Muscle of back (tissue), 3 donors: ENCODE measurements at regions not wholly inside any gene's neighbourhood (a gene's known extent, or its start where the extent isn't known, plus 50 kb on each side); places are given as distances from the start of the nearest gene placed in this dataset.

Experiments used
- DNase-seq, 3 donors: peaks; one replicate each; pipeline versions ENCODE4 v3.0.0 to v3.0.0-alpha.2; 2013

DNA sequence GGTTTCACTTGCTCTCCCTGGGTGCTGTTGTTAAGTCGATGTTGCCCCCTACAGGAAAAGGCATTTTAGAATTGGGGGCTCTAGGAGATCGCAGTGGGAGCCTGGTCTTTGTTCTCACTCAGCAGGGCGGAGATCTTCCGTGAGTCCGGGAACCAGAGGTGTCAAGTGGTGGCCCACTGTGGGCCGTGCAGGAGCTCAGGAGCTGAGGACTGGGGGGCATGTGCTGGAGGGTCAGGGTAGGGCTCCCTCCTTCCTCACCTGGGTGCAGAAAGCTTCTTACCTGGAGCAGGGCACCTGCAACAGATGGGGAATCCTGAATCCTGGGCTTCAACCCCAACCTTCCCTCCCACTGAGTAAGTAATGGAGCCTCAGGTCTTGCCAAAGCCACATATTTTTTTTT lies 392.7 kb downstream of the NPHP4 start:
- DNase-seq = no peak

DNA sequence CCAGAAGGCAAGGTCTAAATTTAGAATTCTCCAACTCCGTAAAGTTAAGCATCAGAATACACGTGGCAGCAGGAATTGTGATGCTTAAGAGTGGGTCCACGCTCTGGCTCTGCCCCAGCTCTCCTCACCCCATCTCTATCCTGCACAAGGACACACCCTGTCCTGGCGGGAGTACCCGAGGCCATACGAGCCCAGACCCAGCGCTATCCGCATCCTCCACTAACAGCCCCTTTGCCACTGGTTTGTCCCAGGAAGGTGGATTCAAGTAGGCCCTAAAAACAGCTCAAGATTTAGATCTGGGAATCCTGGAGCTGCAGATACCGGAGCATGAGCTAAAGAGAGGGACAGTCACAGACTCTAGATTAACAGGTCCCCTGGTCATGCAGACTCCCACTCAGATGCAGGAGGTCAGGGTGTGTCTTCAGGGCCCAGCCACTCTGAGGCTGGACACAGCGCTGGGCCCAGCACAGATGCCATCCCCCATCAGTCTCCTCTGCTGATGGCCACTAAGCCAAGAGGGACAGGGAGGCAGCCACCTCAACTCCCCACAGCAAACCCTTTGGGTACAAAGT lies 393.3 kb downstream of the NPHP4 start:
- DNase-seq = no peak

DNA sequence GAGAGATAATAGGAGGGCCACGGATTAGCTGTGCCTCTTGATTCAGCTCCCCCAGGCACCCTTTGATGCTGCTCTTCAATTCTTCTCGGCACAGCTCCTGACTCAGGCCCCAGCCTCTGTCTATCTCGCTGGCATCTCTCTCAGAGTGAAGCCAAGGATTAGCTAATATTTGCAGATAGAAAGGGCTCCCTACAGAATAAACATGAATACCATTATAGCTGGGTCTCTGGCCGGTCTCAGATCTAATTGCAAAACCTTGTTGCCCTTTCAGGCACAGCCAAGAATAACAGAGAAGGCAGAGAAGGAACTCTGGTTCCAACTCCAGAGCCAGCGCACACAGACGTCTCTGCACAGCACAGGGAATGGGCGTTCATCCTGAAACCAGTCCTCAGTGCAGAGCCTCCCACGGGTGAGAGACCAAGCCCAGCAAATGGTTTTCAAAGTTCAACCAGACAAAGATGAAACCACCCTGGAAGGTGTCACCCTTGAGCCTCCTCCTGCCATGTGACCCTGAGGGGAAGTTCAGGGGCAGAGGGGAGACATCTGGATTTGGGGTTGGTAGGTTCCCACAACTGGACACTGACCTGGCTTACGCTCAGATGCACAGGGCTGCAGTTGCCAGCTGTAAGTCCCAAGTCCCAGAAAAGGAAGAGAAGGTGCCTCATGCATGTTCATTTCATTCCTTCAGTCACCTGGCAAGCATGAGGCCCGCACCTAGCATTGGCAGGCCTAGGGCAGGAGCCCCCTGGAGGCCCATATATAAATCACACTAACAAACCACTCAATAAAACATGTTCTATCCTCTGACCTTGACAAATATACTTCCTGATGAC lies 394.0 kb downstream of the NPHP4 start:
- no peak for DNase-seq

DNA sequence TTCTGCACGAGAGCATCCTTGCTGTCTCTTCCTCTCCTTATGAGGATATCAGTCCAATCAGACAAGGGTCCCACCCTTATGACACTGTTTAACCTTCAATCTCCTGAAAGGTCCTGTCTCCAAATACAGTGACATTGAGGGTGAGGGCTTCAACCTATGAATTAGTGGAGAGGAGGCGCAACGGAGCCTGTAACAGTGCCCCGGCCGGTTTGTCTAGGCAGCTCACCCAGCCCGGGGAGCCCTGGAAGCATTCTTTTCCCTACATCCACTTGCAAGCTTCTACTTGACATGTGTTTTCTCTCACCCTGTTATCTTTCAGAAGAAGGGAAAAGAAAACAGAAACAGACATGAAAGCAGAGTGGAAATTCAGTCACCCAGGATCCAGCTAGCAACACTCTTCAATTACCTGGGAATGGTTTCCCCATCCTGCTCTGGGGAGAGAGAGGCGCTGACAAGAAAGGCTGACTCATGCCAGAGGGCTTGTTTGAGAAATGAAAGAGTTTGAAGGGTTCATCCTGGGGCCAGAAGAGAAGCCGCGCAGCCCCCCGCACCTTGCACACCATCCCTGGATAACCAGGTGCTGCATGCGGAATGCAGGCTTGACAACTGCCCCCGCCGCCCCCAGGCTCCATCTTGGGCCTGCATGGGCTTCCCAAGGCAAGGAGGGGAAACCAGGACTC lies 394.9 kb downstream of the NPHP4 start:
- DNase-seq = no peak

DNA sequence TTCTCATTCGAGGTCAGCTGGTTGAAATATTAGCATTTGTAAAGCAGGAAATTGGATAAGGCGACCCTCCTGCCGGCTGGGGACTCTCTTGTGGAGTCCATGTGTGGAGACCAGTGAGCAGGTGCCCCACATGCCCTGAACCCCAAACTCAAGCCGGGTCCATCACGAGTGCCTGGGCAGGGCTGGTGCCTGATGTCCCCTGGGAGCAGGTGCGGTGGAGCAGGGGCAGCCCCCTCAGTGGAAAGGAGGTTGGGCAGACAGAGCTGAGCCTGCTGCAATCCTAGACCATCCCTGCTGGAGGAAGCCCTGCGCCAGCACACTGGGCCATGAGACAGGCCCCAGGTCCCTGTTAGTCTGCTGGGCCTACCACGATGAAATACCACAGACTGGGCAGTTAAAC lies 395.6 kb downstream of the NPHP4 start:
- no peak for DNase-seq

DNA sequence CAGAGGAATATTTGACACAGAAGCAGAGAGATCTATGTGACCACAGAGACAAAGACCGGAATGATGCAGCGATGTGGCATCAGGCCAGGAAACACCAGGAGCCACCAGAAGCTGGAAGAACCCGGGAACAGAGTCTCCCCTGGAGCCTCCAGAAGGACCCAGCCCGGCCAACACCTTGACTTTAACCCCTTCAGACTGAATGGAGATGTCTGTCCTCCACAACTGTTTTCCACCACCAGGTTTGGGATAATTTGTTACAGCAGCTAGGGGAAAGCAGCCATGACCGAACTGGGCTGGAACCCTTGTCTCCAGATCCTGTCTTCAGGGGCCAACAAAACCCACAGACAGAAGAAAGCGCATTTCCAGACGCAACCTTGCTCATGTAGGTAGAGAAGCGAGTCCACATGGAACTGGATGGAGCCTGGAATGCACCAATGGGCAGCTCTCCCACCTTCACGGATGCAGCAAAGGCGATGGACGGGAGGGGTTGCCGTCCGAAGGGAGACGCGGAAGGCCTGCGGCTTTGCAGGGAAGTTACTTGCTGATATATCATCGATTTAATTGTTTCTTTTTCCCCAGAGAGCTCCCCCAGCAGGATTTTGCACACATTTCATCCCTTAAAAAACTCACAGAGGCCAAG lies 396.6 kb downstream of the NPHP4 start:
- DNase-seq = no peak

DNA sequence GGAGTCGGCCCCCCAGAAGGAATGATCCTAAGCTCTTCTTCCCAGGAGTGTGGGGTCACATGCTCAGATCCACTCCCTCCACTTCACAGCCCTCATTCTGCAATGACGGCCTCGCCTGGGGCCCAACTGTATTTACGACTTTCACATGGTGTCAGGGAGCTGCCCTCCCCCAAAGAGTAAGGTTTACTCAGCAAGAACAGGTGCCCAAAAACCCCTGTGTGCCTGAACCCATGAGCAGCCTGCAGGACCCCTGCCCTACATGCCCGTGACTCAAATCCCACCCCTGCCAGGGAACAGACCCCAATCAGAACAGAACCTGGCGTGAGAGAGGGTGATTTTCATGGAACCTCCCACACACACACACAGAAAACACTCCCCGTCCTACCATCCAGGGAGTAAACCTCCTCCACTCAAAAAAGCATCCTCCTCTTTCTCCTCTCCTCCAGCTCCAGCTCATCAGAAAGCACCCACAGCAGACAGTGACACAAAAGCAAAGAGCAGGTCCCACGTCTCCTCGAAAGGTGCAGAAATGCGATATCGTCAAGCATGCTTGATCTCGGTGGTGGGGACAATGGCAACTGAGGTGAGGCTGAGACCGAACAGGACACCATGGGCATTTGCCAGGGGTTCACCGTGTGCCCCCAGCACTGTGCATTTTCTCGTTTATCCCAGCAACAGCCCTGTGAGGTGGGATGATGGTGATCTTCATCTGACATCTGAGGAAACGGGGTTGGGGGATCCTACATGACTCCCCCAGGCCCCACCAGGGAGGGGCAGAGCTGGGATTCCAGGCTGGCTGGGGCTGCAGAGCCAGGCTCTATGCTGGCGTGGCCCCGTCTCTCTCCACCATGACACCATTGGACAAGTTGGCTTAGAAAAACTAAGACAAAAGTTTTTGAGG lies 397.9 kb downstream of the NPHP4 start:
- no peak for DNase-seq

DNA sequence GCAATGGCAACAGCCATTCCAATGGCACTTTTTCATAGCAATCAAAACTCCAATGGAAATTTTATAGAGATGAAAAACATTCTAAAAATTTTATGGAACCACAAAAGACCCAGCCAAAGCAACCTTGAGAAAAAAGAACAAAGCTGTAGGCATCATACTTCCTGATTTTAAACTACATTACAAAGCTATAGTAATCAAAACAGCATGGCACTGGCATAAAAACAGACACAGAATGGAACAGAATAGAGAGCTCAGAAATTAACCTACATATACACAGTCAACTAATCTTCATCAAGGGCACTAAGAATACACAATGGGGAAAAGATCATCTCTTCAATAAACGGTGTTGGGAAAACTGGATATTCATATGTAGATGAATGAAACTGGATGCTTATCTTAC lies 401.5 kb downstream of the NPHP4 start:
- DNase-seq = no peak

DNA sequence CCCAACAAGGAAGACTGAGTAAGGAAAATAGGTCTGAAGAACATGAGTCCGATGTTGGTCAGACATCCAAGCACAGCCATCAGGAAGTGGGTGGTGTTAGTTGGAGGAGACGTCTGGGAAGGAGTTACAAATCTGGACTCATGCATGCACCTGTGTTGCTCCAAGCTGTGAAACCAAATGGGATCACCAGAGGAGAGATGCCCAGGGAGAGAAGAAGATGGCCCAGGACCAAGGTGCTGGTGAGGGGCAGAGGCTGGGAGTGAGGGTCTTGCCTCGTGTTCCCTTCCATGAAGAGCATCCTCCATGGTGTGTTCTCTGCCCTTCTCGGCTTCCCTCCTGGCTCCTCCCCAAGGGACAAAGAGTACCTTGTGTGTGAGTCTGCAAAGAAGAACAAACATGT lies 405.6 kb downstream of the NPHP4 start:
- no peak for DNase-seq

DNA sequence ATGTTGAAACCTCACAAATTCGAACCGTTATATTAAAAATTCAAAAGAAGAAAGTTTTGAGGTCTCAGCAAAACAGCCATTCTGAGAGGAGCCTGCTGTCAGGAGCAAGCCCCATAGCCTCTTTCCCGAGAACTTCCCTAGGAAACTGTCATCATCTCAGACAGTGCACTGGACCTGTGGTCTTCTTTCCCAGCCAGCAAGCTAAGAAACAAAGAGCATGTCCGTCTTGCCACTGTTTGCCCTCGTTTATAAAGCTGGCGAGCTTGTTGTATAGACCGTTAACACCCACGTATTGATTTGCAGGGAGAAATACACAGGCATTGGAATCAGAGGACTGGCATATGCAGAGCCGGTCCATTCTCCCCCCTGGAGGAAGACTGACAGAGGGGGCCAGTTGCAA lies 407.0 kb downstream of the NPHP4 start:
- DNase-seq = no peak

DNA sequence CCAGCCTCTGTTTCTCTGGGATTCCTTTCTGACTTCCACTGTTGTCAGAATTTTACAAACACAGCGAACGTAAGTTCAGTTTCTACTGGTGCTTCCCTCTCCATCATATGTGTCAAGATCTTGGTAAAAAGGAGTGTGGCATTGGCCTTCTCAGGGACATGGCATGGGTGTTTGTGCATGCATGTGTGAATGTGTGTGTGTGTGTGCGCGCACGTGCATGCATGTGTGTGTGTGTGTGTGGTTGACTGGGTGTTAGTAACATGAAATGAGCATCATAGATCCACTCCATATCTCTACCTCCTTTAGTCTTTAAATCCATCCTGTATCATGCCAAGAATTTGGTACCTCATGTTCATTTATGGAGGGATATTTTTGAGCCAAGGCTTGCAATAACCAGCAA lies 411.3 kb downstream of the NPHP4 start:
- no peak for DNase-seq

DNA sequence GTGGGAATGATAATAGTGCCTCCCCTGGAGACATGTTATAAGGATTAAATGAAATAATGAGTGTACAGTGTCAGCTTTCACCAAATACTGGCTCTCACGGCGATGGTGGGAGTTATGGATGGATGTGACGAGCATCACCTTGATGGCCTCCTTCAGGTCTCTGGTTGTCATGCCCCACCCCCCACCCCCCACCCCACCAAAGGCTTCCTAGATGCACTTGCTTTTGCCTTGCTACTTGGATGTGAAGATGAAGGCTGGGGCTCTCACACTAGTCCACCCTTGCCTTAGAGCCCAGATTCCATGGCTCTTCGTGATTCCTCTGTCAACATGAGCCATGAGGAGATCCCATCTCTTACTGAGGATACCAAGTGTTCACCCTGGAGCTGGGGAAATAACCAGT lies 412.3 kb downstream of the NPHP4 start:
- DNase-seq = no peak

DNA sequence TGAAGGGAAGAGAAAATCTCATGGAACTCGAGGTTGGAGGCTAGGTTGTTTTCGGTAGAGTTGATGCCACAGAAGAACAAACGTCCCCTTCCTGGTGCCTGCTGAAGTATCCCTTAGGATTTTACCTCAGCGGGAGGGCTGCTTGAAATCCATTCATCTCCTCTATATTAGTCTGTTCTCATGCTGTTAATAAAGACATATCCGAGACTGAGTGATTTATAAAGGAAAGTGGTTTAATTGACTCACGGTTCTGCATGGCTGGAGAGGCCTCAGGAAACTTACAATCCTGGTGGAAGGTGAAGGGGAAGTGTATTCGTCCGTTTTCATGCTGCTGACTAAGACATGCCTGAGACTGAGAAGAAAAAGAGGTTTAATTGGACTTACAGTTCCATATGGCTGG lies 413.5 kb downstream of the NPHP4 start:
- no peak for DNase-seq

DNA sequence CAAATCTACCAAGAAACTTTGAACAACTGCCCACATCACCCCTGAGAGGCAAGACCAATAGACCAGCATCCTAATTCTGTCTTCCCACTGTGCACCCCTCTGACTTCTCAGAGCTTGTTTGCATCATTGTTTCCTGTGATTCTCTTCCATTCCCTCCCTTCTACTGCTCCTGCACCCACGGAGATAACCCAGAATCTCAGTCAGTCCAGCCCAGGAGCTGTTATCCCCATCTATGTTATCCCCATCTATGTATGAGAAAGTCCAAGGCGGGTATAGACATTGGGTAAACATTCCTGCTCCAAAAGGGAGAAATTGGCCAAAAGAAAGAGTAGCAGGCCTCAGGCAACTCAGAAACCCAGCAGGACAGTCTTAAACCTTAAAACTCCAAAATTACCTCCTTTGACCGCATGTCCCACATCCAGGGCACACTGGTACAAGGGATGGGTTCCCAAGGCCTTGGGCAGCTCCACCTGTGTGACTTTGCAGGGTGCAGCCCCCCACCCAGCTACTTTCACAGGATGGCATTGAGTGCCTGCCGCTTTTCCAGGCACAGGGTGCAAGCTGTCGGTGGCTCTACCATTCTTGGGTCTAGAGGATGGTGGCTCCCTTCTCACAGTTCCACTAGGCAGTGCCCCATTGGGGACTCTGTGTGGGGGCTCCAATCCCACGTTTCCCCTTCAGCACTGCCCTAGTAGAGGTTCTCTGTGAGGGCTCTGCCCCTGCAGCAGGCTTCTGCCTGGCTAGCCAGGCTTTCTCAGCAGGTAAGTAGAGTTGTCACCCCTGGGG lies 414.8 kb downstream of the NPHP4 start:
- no peak for DNase-seq

DNA sequence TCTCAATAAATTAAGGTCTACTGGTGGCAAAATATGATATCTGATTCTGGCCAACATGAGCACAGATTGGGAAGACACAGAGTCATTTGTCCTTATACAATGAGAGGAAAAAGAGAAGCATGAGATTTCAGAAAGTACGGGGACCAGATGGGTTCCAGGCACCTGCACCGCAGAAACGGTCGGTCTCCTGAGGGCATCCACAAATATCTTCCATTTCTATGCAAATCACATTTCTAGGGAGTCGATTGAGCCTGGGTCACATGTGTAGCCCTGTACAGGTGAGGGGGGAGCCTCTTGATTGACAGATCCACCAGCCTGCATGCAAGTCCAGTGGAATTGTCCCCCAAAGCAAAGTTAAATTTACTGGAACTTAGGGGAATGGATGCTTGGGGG lies 415.6 kb downstream of the NPHP4 start:
- no peak for DNase-seq

DNA sequence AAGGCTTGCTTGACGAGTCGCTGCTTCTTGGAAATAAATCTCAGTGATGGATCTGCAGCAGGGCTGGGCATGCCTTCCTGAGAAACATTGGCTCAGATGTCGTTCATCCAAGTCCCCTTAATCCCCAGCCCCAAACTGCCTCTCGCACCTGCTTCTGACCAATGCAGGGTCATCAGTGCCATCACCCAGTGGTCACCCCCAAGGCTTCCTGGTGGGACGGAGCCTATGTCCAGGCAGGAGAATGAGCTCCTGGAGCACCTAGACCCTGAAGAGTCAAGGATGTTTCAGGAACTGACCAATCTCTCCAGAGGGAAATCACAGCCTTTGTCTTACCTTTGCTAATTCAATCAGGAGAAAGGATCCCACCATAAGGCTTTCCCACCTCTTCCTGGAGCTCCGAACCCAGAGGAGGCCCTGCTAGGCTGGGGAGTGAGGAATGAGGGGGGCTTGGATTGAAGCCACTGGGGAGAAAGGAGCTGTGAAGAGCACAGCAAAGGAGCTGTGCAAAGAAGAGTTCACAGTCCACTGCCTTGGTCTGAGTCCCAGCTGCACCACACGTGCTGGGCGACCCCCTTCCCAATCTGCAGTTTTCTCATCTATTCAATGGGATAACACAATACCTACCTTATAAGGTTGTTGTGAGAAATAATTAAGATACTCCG lies 416.1 kb downstream of the NPHP4 start:
- DNase-seq = no peak

DNA sequence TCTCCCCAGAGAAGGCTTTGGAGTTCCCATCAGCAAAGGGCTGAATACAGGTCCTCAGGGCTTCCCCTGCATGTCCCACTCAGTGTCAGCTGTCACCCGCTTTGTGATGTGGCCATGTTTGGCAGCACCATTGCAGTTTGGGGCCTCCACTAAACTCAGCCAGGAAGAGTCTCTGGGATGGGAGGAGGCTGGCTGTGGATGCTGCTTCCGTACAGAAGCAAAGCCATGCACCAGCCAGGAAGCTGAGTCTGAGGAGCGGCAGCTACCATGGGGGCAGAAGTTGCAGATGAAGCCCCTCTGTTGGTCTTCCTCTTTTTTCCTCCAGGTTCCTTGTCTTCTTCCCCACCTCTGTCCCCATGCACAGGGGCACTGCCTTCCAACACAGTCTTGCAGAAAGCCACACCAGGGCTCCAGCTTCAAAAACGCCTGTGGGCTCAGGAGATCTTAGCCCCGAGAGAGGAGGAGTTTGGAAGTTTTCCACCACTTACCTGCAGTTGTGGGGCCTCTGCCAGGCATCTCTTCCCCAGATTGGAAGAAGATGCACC lies 416.8 kb downstream of the NPHP4 start:
- no peak for DNase-seq

DNA sequence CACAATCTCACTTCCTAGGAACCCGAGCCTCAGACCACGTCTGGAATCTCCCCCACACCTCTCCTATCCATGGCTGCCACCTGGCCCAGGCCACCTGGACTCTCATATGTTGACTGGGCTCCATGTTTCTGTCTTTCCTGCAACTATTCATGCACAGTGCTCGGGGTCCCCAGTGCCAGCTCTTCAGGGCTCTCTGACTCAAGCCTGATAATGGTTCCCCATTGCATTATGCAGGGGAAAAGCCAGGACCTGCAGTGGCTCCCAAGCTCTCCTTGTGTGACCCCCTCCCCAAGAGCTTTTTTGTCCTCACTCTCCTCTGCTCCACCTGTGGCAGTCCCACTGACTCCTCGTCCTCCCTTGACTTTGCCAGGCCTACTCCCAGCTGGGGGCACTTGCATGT lies 417.6 kb downstream of the NPHP4 start:
- no peak for DNase-seq

DNA sequence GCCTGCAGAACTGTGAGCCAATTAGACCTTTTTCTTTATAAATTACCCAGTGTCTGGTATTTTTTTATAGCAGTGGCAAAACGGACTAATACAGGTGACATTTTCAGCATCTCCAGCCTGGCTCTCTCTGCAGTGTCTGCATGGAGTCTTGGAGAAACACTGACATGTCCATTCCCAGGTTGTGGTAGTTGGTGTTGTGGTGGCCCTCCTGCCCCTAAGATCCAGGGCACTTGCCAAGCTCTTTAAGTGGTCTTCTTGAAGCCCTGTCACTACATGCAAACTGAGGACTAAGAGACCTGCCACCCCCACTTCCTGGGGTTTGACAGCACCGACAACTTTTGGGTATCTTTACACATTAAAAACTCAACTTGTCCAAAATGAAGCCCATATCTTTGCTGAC lies 419.4 kb downstream of the NPHP4 start:
- no peak for DNase-seq

DNA sequence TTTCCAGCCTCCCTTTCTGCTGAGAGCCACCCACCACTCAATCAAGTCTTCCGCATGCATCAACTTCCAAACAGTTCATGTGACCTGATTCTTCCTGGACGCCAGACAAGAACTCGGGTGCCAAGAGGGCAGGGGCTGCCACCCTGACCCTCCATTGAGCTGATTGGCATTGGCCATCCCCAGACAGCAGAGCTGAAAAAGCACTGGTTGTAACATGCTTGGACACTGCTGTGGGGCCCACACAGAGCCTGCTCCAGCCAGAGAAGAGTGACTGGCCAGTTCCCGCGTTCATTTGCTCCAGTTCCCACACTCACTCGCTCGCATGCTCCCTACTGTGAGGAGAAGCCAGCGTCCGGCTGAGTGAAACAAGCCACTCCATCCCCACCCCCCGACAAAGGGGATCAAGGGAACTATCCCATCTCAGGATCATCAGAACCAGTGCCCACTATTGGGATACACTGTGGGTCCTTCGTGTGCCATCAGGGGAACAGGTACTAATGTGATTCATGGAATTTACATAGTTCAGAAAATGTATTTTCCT lies 420.3 kb downstream of the NPHP4 start:
- DNase-seq = no peak
